Renal cortical epithelial cell (primary cell): ENCODE measurements at regions not wholly inside any gene's neighbourhood (a gene's known extent, or its start where the extent isn't known, plus 50 kb on each side); places are given as distances from the start of the nearest gene placed in this dataset.
A peak's percentile ranks its signal among the peaks of the same experiment; 100 is the strongest.

Experiments
- DNase-seq: peaks from one replicate; pipeline ENCODE4 v3.0.0-alpha.2; 2011; ENCODE audit warnings: low read depth

DNA sequence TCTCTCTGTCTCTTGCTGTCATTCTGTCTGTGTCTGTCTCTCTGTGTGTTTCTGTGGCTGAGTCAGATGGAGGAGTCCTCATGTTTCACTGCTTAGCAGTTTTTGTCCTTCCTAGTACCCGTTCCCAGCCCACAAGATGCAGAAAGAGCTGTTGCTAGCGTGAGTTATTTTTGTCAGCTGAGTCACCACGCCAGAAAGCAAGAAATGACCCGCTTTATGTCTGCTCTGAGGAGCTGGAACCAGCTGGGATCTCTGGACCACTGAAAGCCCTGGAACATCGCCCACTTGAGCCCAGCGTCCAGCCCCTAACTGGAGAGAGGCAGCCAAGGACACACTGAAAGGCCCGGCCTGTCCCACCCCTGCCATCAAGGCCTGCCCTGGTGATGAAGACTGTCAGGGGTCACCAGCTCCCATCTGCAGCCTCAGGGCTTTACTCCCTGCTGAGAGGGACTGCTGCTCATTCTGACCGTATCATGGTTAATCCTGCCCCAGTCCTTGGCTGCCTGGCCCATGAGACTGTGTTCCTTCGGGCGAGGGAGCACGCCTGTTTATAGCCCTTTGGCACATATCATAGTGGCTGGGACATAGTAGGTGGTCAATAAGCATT is 101.7 kb upstream of the TPM1 start:
- DNase-seq: peak; percentile 94

DNA sequence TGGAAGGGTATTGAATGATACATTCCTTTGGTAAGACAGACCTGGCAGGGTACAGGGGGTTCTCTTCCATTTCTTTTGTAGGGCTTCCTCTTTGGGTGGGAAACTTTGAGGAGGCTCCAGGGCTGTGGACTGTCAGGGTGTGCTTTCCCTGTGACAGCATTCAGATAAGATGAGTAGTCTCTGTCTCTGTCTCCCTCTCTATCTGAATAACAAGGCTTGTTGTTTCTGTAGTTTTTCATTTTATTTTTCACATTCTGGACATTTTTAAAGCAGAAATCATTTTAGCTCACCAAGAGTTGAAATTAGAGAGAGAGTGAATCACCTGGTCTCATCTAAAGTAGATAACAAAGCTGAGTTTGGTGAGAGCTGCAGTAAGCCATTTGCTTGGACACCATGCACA is 100.8 kb upstream of the TPM1 start:
- no peak for DNase-seq

DNA sequence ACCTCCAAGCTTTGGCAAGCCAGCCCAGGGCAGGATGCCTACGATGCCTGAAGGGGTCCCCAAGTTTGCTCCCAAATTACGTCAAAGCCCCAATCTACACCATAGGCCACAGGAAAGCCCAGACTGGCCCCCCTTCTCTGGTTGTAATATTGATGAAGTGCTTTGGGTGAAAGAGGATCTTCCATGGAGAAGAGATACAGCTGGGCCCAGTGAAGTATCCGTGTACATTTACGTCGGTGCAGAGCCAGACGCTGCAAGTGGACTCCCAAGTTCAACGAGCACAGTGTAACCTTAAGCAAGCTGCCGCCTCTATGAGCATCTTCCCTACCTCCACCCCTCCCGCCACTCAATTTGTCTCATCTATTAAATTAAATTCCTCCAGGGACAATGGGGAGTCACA is 100.1 kb upstream of the TPM1 start:
- DNase-seq: no peak

DNA sequence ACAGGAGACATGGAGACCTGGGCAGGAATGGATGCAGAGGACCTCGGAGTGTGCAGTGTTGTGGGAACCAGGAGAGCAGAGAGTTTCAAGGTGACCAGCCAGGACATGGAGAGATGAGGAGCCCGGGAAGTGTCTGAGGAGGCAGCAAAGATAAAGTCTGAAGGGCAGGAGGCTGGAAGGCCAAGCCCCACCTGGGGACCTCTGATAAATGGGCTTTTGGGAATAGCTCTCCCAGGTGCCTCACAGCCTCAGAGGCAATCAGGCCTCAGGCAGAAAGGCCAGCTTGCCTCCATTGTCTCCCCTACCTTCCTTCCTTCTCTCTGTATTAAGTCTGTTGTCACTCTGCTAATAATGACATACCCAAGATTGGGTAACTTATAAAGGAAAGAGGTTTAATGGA is 97.5 kb upstream of the TPM1 start:
- no peak for DNase-seq

DNA sequence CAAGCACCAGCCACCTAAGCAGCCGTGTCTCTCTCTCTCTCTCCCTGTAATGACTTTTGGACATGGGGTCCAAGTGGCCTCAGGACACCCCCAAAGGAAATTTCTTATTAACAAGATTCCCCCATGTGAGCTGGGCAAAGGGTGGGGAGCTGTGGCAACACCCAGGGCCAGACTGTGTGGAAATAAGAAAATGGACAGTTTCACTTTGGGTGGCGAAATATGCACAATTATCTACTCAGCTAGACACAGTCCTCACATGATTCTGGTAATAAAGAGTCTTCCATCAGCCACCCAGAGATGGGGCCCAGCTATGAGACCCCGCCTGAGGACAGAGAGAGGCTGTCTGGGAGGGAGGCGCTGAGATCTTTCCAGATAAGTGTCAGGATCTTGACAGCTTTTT is 96.8 kb upstream of the TPM1 start:
- no peak for DNase-seq

DNA sequence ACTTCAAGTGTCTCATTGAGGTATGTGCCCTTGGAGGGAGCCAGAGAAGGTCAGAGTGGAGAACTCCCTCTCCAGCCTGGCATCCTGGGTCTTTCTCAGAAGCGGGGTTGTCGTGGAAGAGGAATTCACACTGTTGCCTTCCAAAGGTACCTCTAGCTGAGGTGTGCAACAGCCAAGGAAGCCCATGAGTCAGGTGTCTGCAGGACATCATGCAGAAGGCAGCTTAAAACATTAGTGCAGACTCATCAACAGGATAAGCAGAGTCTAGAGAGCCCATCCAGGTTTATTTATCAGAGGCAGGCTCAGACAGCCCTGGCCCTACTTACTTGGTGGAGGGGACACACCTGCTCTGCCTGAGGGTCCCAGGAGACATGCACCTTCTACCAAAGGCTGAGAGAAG is 95.6 kb upstream of the TPM1 start:
- DNase-seq: no peak

DNA sequence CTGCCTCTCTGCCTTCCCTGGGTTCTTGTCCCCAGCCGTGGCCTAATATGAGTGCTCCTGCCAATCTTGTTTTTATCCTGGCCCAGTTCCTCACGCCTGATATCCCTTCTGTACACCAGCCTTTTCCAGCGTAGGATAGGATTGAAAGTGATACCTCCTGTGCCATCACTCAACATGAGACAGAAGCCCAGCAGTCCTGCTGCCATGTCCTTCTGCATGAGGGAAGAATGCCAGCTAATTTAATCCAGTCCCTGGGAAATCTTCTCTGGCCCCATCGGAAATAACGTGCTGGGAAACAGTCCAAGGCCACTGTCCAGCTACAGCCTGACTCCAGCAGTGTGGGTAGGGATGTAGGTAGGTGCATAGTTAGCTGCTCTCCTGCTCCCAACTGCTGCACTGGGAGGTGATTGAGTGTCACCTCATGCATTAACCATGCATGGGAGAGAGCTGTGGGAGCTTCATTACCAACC is 92.0 kb upstream of the TPM1 start:
- no peak for DNase-seq

DNA sequence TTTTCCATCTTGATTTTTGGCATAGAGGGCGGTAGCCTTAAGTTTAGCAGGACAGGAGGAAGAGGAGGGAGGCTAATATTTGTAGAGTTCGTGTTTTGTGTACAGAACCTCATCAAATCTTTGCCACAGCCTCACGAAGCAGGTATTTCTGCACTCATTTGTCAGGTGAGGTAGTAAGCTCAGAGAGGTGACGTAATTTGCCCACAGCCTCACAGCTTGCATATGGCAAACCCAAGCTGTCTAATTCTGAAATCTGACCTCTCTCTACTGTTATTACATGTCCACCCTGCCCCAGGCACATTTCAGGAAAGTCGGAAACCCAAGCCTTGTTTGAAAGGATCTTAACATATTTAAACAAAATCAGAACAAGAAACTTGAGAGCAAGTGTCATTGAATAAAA is 91.1 kb upstream of the TPM1 start:
- DNase-seq: no peak

DNA sequence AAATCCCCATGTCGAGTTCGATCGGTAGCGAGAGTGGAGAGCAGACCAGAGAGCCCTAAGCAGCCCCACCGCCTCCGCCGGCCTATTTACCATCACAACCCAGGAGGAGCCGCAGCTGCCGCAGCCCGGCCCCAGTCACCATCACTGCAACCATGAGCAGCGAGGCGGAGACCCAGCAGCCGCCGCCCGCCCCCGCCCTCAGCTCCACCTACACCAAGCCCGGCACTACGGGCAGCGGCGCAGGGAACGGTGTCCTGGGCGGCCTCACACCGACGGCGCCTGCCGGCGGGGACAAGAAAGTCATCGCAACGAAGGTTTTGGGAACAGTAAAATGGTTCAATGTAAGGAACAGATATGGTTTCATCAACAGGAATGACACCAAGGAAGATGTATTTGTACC is 89.5 kb upstream of the TPM1 start:
- DNase-seq: no peak

DNA sequence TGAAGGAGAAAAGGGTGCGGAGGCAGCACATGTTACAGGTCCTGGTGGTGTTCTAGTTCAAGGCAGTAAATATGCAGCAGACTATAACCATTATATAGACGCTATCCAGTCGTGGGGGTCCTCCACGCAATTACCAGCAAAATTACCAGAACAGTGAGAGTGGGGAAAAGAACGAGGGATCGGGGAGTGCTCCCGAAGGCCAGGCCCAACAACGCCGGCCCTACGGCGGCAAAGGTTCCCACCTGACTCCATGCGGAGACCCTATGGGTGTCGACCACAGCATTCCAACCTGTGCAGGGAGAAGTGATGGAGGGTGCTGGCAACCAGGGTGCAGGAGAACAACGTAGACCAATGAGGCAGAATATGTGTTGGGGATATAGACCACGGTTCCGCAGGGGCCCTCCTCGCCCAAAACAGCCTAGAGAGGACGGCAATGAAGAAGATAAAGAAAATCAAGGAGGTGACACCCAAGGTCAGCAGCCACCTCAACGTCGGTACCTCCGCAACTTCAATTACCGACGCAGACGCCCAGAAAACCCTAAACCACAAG is 89.0 kb upstream of the TPM1 start:
- DNase-seq: no peak

DNA sequence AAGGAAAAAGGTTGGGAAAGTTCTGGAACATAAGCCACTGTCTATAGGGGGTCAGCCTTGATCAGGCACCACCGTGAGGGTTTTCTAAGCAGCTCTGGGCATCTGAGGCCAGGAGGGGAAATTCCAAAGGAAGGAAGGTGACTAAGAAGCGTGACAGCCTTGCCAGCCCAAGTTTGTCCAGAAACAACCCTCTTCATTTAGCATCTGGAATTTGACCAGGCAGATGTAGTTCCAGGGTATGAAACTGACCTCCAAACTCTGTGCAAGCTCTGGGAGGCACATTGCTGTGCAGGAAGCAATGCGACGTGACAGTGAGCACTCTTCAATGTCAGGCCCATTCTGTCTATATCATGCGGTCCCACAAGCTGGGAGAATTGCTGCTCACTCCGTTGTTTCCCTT is 85.4 kb upstream of the TPM1 start:
- DNase-seq: peak; percentile 83

DNA sequence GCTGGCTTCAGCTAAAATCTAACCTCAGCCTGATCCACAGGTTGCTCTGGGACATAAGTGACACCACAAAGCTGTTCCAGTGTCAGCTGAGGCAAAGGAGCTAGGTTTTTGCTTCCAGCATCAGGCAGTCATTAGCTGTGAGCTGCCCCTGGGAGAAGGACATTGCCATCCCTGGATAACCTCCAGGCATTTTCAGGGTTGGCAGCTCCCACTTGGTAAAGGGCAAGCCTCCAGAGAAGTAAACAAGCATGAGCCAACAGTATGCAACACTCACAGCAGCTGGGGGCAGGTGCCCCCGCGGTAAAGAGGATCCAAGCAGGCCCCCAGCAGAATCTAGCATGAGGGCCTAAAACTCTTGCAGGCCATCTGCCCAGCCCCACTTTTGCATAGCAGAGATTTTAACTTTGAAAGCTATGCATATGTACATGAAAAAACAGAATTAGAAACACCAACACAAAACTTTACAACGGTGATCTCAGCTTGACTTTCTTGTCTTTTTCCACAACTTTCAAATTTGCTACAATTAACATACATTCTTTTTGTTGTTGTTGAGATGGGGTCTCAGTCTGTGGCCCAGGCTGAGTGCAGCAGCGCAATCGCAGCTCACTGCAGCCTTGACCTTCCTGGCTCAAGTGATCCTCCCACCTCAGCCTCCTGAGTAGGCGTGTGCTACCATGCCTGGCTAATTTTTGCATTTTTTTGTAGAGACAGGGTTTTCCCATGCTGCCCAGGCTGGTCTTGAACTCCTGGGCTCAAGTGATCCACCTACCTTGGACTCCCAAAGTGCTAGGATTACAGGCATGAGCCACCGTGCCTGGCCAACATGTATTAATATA is 83.8 kb upstream of the TPM1 start:
- DNase-seq: peak; percentile 83

DNA sequence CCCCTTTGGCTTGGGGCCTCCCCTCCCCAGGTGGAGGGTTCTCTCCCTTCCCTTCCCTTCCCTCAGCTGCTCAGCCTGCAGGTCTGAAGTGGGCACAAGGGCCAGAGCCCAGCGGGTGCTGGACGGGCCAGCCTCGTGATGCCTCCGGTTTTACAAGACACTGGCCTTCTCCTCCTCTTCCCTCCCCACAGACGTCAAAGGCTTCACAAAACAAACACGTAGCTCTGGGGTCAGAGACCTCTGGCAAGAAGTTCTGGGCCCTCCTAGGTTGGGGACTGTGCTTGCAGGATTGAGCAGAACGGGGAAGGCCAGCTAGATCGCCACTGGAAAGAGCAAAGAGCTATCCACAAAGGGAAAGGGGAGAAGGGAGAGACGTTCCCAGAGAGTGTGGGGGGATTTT is 81.4 kb upstream of the TPM1 start:
- no peak for DNase-seq

DNA sequence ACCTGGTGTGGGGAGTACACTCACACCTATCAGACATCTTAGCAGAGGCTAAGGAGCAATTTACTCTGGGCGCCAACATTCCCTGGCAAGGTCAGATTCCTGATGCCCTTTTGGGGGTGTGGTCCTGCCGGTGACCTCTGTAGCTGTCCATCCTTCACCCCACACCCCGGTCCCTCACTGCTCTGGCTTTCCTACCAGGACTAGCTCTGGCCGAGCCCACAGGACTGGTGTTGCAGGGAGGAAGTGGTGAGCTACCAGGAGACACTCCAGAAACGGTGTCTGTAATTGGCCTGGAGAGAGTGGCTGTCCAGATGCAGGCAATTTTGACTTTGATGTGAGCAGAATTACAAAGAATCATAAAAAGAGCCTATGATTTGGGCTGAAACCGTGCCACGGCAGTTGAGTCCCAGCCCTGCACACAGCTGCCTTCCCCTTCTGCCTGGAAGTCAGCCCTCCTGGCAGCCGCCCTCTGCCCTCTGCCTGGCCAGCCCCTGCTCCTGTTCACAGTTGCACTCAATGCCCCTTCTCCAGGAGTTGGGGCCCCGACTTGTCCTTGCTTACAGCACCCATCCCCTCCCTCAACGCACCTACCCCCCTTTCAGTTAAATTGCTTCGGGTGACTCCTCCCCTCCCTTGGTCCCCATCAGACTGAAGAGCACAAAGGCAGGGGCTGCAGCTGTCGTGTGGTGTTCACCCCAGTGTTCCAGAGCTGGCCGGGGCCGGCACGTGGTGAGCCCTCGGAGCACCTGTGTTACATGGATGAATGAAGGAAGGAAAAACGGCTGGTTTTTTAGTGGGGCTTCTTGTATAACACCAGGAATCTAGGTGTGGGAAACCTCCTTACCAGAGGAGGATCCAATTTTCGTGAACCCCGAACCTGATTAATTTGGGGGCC is 80.2 kb upstream of the TPM1 start:
- no peak for DNase-seq

DNA sequence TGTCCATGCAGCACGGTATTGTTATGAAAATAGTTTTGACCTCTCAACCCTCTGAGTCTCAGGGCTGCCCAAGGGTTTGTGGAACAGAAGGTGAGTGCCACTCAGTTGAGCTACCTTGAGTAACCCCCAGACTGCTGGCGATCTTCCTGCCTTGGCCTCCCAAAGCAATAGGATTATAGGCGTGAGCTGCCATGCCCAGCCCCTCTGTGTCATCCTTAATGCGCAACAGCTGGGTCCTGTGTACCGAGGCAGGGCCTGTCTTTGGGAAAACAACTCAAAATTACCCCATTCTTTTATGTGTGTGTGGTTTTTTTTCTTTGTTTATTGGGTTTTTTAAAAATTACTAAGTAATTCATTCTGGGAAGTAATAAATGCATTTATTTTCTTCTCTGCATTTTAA is 78.3 kb upstream of the TPM1 start:
- no peak for DNase-seq

DNA sequence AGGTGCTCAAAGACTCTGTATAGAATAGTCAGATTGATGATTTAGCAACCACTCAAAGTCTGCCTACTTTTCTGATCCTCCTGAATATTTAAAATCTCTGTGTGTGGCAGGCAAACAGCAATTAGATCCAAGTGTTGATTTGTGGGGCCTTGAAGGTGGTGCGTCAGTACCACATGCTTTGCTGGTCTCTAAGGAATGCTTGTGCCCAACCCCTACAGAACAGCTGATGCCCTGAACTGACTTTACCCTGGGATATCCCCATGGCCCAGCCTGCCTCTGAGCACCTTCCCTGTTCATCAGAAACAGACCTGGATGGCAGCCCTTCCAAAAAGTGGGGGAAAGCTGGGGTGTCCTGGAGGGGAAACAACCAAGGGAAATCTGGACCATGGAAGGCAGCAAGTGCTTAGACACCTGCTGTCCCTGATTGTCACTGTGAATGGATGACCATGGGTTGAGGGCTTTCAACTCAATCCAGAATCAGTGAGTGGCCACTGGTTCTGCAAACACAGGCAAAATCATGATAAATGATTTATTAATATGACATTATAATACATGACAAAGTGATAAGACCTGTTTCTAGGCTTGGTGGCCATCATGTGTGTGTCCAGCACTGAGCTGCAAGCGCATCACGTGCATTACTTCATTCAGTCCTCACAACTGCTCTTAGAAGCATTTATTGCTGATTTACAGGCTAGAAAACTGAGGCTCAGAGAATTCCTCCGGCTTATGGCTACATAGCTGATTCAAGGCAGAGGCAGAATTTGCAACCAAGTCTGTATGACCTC is 76.1 kb upstream of the TPM1 start:
- DNase-seq: no peak

DNA sequence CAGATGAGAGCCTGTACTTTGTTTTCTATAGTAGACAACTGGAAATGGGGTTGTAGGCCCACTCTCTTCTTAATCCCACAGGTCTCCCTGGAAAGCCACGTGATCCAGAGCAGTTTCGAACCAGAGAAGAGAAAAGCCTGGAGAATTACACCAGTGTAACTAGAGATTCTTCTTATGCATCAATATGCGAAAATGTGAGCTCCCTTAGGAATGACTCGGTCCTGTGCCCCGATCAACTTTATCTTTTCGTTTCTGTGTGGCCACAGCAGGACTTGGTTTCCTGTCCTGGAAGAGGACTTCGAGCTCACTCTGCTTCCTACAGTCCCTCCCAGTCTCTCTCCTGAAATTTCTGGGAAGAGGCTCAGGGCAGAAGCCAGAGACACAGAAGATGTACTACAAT is 73.8 kb upstream of the TPM1 start:
- no peak for DNase-seq

DNA sequence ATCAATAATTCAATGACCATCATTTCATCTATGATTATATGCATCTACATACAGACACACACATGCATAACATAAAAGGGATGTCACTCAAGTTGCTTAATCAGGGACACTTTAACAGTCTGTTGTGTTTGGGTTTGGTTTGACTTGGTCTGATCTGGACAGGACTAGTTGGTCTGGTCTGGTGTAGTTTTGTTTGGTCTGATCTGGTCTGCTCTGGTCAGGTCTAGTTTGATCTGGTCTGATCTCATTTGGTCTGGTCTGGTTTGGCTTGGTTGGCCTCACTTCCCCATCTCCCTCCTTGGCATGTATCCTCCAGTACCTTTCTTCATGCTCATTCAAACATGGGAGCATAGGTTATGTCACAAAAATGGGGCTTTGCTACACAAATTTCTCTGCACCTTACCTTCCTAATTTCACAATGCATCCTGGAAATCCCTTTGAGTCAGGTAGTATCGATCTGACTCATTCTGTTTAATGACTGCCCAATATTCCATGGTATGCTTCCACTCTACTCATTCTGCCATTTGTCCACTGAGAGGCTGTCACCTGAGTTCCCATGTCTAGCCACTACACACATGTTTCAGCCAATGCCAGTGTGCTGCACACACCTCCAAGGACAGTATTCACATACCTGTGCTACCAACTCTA is 73.0 kb upstream of the TPM1 start:
- peak; percentile 33 for DNase-seq

DNA sequence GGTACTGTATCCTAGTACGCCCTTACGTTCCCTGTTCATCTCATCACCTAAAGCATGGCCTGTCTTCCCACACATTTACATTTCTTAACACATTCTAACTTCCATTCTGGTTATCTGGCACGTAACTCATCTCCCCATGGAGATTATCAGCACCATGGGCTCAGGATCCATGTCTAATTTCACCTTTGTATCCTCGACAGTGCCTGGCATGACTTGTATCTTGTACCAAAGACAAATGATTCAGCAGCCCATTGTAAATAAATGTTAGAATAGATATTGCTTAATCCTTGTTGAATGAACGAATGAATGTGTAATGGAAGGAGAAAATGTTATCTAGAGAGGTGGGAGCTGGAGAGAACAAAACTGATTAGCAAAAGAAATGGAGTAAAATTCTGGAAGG is 69.7 kb upstream of the TPM1 start:
- DNase-seq: peak; percentile 93

DNA sequence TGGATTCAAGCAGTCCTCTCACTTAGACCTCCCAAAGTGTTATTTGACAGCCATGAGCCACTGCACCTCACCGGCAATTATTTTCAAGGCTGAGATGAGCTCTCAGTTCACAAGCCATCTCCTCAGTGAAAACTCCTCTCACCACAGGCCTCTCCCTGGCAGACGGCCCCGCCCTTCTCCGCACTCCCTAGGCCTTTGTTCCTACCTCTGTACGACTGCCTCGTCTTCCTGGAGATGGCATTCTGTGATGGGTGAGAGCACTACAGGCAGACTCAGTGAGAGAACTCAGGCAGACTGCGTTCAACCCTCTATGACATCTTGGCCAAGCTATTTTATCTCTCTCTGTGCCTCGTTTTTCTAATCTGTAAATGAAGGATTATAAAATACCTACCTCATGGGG is 67.0 kb upstream of the TPM1 start:
- DNase-seq: no peak

DNA sequence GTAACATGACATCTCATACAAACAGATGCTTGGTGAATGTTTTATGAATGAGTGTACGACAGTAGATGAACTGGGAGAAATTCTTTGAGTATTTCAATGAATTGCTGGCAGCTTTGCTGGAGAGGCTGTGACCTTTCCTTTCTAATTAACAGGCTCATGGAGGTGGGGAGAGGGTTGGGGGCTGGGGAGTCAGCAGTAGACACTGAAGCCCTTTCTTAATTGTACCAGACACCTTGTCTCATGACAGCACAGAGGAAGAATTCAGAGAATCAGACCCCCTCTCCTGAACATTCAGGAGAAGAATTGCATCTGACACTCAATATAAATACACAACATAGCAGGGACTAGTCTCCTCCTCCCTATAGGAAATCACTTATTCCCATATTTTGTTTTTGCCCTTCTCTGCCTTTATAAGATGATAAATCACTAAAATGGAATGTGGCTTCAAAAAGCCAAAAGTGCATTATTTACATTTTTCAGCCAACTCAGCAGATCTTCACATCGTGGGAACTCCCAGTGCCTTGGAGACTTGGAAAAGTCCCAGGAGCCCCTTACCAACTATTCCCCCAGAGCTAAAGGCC is 66.2 kb upstream of the TPM1 start:
- peak; percentile 94 for DNase-seq
